Chondrocyte (in vitro differentiated cells): ENCODE measurements at regions not wholly inside any gene's neighbourhood (a gene's known extent, or its start where the extent isn't known, plus 50 kb on each side); places are given as distances from the start of the nearest gene placed in this dataset.

Experiments
- DNase-seq: peaks from one replicate; pipeline ENCODE4 v3.0.0; 2021; ENCODE audit warnings: mixed read lengths, low spot score
- H3K27ac Mint-ChIP-seq: one replicate; pipeline ENCODE4 v1.8.0; 2021; ENCODE audit warnings: mild to moderate bottlenecking, moderate library complexity, mixed read lengths; ENCODE audit not compliant: unreplicated experiment
- H3K27me3 Mint-ChIP-seq: 2 replicates; pipeline ENCODE4 v1.8.0; 2021; ENCODE audit warnings: low read depth, mixed read lengths
- H3K36me3 Mint-ChIP-seq: 2 replicates; pipeline ENCODE4 v1.8.0; 2021; ENCODE audit warnings: low read depth, mixed read lengths
- H3K4me1 Mint-ChIP-seq: 2 replicates; pipeline ENCODE4 v1.8.0; 2021; ENCODE audit warnings: low read depth, mild to moderate bottlenecking, mixed read lengths
- H3K4me3 Mint-ChIP-seq: one replicate; pipeline ENCODE4 v1.8.0; 2021; ENCODE audit warnings: mild to moderate bottlenecking, moderate library complexity, mixed read lengths; ENCODE audit not compliant: unreplicated experiment
- H3K9me3 Mint-ChIP-seq: 2 replicates; pipeline ENCODE4 v1.8.0; 2021; ENCODE audit warnings: low read depth, mixed read lengths
- TF ChIP-seq, protein P1 (sequence below): fragments of 200-600 bp; sonication (generic); IDR thresholded peaks from 2 replicates; pipeline ENCODE4 v1.5.0; 2021; ENCODE audit warnings: antibody characterized with exemption, mild to moderate bottlenecking, moderate library complexity

DNA sequence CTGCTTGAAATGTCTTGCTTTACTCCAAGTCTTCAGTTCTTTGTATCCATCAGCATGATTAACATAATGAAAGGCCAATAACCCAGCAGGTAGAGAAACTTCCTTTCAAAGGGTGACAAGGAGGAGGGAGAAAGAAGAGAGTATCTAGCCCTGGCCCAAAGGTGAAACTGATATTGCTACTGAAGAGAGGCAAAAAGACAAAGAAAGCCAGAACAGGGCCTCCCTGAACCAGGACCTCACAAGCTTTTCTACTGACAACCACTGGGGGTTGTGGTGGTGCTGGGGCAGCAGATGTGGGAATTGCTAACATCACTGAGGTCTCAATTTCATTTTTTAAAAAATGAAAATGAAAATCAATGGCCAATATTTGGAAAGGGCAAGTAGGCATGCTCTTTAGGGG is 234.1 kb downstream of the RSL24D1 start:
- Mint-ChIP-seq H3K4me3 (no peak overlapping the region), H3K36me3 (no peaks in the 10 kb centered on the region), H3K4me1 (no peaks in the 10 kb centered on the region), H3K27me3 (no peaks in the 10 kb centered on the region), H3K27ac (no peak overlapping the region), H3K9me3 (peaks cover 33% of the 10 kb centered on the region)
- no peak for DNase-seq
- TF ChIP-seq, protein P1, sequence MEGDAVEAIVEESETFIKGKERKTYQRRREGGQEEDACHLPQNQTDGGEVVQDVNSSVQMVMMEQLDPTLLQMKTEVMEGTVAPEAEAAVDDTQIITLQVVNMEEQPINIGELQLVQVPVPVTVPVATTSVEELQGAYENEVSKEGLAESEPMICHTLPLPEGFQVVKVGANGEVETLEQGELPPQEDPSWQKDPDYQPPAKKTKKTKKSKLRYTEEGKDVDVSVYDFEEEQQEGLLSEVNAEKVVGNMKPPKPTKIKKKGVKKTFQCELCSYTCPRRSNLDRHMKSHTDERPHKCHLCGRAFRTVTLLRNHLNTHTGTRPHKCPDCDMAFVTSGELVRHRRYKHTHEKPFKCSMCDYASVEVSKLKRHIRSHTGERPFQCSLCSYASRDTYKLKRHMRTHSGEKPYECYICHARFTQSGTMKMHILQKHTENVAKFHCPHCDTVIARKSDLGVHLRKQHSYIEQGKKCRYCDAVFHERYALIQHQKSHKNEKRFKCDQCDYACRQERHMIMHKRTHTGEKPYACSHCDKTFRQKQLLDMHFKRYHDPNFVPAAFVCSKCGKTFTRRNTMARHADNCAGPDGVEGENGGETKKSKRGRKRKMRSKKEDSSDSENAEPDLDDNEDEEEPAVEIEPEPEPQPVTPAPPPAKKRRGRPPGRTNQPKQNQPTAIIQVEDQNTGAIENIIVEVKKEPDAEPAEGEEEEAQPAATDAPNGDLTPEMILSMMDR, result no peak

GRCh38 chr15:54960266-54960665 is 236.5 kb downstream of the RSL24D1 start:
- Mint-ChIP-seq H3K27ac (no peak overlapping the region), H3K4me1 (no peaks in the 10 kb centered on the region), H3K4me3 (no peak overlapping the region), H3K27me3 (no peaks in the 10 kb centered on the region), H3K9me3 (peaks cover 22% of the 10 kb centered on the region), H3K36me3 (no peaks in the 10 kb centered on the region)
- no peak for DNase-seq
- TF ChIP-seq, protein P1, result no peak

DNA sequence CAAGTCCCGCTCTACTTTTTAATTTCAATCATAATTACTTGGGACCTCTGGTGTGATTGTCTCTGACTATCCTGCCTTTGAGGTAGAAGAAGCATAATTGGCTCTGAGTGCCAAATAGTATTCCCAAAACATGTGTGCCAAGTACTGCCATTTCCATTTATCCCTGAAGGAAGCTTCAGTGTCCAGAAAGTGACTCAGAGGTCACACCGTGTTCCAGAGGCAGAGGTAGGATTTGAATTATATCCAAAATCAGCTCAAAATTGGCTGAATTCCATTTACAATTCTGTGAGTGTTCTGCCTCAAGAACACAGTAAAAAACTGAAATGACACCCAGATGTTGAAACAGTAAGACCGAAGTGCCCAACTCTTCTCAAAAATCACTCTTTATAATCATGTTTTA is 255.3 kb downstream of the RSL24D1 start:
- no peaks in the 10 kb centered on the region for H3K4me1 Mint-ChIP-seq
- H3K36me3 Mint-ChIP-seq, result no peaks in the 10 kb centered on the region
- no peak for DNase-seq
- H3K4me3 Mint-ChIP-seq, result no peak overlapping the region
- H3K27me3 Mint-ChIP-seq, result peaks cover 5% of the 10 kb centered on the region
- H3K27ac Mint-ChIP-seq, result no peak overlapping the region
- H3K9me3 Mint-ChIP-seq, result peaks cover 10% of the 10 kb centered on the region
- TF ChIP-seq, protein P1, result no peak

GRCh38 chr15:54917312-54917711 is 279.4 kb downstream of the RSL24D1 start:
- no peaks in the 10 kb centered on the region for H3K36me3 Mint-ChIP-seq
- no peaks in the 10 kb centered on the region for H3K4me1 Mint-ChIP-seq
- TF ChIP-seq, protein P1, result no peak
- no peak overlapping the region for H3K4me3 Mint-ChIP-seq
- peaks cover 12% of the 10 kb centered on the region for H3K9me3 Mint-ChIP-seq
- H3K27ac Mint-ChIP-seq, result no peak overlapping the region
- no peaks in the 10 kb centered on the region for H3K27me3 Mint-ChIP-seq
- no peak for DNase-seq

- Mint-ChIP-seq H3K27ac (no peak overlapping the region), H3K4me3 (no peak overlapping the region), H3K4me1 (no peaks in the 10 kb centered on the region), H3K9me3 (peaks cover 9% of the 10 kb centered on the region), H3K36me3 (no peaks in the 10 kb centered on the region), H3K27me3 (peaks cover 2% of the 10 kb centered on the region)
- TF ChIP-seq, protein P1, result no peak
- no peak for DNase-seq
Measured at GRCh38 chr15:54915380-54915779, 281.4 kb downstream of the RSL24D1 start.
